Frontal cortex (tissue), 3 donors: ENCODE measurements at regions not wholly inside any gene's neighbourhood (a gene's known extent, or its start where the extent isn't known, plus 50 kb on each side); places are given as distances from the start of the nearest gene placed in this dataset.
"Not testable (repeated sequence)": the region's sequence is repeated elsewhere in the genome, so short reads cannot be mapped to it uniquely, and the experiment has no call there.

Source experiments
- DNase-seq, 2 donors: peaks; one replicate each; pipeline ENCODE4 v3.0.0; 2012; ENCODE audit warnings: low spot score in 2 of 2
- FAIRE-seq: peaks from 2 replicates; lab custom pipeline; 2012; peaks lifted over from hg19 to GRCh38; lab: Jason Lieb, UNC
- donor health status: control.
- donor health status: control.
- donor health status: control.

DNA sequence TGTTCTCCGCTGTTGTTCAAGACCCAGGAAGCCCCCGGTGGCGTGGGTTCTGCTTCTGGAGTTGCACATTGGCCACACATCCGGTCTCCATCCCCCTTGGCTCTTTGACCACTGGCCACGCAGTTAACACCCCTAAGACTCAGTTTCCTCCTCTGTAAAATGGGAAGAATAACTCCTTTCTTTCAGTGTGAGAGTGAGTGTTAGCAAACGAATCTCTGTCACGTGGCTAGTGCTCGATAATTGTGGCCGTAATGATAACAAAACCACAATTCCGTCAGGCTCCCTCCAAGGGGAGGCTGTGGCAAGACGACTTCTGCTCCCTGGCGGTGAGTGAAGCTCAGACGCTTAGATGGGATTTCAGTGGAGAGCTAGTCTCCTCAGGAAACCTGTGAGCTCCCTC lies 315.2 kb upstream of the B3GAT1 start:
- FAIRE-seq, result no peak
- no peak for DNase-seq

DNA sequence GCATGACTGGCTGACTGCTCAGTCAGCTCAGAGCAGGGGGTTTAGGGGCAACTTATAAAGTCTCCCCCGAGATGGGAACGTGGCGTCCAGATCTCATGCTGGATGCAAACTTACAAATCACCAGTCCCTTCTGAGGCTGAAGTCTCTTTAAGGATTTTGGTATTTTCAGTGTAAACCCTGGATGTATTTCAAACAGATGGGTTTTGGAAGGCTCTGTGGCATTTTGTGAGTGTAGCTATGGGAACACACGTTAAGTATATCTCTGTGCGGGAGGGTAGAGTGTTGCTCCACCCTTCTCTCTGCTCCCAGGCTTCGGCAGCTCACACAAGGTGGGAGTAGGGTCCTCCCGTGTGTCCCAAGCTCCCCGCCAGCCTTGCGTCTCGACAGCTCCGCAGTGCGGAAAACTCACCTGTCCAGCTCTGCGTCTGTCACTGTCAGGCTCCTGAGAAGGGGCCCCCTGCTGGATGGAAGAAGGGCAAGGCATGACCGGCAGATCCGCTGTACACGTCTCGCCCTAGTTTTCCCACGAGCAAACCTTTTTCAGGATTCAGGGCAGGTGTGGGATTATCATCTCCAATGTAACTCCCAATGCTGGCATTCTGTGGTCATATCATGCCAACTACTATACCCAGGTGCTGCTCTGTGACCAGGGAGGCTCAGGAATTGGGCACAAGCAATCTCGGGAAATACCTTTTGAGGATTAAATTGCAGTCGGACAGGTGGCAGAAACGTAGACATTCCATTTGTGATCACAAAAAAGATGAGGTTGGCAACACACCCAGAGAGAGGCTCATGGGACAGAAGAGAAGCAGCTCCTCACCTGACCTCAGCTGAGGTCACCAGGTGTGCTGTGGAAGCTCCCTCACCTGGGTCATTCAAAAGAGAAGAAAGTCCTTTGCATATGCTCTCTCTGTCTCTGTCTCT lies 313.9 kb upstream of the B3GAT1 start:
- FAIRE-seq, result no peak
- peak in 1 of 2 donors; percentile 36 for DNase-seq

DNA sequence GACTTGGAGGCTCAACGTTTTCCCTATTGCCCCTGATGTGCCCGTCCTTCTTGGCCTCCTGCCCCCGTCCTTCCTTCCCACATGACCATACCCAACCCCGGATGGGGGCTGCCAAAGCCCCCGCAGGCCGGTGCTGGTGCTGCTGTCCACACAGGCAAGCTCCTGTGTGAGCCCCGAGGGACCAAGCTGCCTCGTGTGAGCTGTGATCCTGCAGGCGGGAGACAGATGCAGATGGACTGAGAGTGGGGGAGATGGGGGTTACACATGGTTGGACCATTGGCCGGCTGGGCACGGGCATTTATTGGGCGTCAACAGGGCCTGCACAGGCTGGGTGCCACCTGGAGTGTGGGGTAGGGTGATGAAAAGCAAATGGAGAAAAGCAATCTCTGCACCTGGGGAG lies 313.2 kb upstream of the B3GAT1 start:
- no peak for FAIRE-seq
- no peak for DNase-seq

DNA sequence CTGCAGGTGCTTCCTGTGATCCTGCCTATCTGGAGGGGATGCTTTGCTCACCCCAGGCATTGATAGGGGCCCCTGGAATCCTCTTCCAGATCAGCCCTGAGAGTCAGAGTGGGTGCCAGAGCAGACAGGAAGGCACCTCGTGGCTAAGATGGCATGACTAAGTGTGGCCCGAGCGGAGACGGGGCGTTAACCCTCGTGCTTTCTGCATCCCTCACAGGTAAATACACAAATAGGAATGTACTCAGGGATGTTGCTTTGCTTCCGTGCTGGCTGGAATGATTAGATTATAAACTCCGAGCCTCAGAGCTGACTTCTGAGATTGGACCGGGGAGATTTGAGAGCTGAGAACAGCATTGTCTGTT lies 312.7 kb upstream of the B3GAT1 start:
- no peak for DNase-seq

DNA sequence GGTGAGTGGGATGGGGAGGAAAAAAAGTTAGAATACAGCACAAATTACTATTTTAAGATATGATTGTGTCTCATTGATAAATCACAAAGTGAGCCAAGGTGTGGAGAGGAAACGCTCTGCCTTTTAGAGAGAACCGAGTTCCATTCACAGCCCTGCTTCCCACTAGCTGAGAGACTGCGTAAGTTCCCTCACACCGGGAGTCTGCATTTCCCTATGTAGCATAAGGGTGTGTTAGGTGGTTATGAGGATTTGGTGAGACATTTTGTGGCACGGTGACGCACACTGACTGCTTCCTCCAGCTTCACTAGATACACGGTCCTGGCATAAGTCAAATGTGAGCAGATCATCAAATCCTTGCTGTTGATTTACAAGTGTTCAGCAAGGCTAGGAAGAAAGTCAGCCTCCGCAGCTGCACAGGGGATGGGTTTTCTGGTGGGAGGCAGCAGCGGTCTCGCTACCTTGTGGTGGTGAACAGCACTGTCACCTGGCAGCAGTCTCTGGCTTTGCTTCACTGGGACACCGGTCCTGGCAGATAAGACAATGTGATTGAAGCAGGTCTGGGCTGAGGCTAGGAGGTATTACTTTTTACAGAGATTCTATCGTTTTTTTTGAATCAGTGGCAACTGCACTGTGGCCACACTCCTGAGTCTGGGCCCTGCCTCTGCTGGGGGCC lies 312.2 kb upstream of the B3GAT1 start:
- no peak for DNase-seq
- no peak for FAIRE-seq

More for the DNA sequence above, 312.7 kb upstream of the B3GAT1 start:
- no peak for FAIRE-seq

DNA sequence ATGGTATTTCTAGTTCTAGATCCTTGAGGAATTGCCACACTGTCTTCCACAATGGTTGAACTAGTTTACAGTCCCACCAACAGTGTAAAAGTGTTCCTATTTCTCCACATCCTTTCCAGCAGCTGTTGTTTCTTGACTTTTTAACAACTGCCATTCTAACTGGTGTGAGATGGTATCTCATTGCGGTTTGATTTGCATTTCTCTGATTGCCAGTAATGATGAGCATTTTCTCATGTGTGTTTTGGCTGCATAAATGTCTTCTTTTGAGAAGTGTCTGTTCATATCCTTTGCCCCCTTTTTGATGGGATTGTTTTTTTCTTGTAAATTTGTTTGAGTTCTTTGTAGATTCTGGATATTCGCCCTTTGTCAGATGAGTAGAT lies 308.6 kb upstream of the B3GAT1 start:
- FAIRE-seq, DNase-seq: not testable (repeated sequence)

DNA sequence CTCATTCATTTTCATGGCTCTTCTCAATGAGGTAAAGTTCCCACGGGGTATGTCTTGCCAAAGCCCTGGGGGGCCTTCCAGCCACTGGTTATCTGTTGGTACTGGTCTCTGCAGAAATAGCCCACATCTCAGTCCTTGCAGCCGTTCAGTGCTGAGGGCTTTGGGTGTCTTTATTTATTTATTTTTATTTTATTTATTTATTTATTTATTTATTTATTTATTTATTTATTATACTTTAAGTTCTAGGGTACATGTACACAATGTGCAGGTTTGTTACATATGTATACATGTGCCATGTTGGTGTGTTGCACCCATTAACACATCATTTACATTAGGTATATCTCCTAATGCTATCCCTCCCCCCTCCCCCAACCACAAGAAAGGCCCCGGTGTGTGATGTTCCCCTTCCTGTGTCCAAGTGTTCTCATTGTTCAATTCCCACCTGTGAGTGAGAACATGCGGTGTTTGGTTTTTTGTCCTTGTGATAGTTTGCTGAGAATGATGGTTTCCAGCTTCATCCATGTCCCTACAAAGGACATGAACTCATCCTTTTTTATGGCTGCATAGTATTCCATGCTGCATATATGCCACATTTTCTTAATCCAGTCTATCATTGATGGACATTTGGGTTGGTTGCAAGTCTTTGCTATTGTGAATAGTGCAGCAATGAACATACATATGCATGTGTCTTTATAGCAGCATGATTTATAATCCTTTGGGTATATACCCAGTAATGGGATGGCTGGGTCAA lies 308.1 kb upstream of the B3GAT1 start:
- FAIRE-seq, DNase-seq: not testable (repeated sequence)

DNA sequence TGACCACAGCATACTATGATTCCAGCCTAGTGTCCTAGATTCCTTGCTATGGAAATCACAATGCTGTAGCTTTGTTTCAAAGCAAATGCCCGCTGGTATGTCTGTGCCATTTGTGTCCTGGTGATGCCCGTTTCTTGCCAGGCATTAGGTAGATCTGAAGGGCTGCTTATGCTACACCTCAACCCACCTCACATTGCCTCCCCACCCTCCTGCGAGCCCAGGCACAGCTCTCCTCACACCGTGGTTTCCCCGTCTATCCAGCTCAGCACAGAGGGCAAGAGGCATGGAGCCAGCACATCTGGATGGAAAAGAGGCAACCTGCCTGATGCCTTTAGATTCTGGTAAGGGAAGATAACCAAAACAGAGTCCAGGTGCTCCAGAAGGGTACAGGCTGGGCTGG lies 307.4 kb upstream of the B3GAT1 start:
- no peak for DNase-seq
- FAIRE-seq, result no peak

DNA sequence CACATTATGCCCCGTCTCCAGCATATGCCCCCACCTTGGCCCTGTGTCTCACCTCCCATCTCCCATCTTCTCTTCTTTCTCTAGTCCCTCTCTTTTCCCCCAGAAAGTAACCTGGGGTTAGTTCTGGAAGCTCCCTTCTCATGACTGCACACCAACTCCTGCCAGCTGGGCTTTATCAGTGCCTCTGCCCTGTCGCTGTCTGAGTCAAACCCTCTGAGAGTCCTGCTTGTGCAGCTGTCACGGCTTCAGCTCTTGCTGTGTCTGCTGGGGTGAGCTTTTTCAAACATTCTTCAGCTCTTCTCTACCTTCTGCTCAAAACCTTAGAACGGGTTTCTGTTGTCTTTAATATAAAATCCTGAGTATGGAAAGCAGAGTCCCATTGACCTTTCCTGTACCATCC lies 304.5 kb upstream of the B3GAT1 start:
- DNase-seq, result no peak
- no peak for FAIRE-seq

DNA sequence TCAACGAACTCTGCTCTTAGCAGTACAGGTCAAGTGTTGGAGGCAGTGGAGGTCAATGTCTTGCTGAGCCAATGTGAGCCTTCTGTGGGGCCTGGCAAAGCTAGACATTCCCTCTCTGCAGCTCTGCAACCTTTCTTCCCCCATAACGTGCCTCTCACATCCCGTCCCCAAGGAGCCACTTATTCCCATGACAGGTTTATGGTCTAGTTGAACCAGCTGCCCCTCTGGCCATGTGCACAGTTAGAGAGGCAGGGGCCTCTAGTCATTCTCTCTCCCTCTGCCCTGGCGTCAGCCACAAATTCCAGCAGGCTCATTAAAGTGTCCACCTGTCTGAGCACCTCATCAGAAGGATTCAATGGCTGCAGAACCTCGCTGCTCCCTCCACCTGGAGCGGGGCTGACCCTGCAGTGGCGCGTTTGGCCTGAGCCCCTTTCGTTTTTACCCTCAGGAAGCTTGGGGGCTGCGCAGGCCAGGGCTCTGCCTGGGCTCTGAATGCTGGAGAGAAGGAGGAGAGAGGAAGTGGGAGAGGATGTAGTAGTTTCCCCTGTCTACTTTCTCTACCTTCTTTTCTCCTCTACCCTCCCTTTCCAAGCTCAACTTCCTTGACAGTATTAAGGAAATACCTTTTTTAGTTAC lies 302.1 kb upstream of the B3GAT1 start:
- FAIRE-seq (no peak), DNase-seq (no peak)

DNA sequence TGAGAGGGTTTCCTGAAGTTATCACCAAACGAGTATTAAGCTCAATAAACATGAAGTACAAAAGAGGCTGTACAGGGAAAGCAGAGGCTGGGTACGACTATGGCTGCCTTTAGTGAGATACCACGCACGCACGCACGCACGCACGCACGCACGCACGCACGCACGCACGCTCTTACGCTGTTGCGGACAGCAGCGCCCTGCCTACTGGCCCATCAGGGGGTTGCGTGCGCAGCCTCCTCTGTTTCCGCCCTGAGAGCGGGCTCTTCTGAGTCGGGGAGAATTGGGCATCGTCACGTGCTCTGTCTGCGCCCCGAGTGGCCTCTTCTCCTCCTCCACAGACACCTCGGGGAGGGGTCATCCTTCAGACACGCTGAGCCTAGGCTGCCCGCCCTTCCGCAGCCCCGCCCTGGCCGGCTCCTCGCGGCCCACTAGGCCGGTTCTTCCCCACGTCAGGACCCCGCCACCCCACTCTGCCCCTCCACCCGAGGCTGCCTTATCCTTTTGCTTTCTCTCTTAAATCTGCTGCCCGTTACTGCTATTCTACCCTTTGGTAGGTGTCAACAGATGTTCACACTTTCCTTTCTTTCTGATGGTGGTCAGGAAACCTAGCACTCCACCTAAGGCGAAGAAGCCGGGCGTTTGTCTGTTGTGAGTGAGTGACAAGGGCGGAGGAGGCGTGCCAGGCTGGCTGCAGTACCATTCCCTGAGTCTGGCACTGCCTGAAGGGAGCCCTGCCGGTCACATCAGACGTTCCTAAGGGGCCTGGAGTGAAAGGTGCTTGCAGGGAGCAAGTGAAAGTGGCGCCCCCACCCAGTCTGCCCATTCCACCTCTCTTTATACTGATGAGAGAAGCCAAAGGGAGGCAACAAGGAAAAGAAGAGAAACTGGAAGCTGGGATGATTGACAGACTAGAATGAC lies 300.4 kb upstream of the B3GAT1 start:
- no peak for FAIRE-seq

DNA sequence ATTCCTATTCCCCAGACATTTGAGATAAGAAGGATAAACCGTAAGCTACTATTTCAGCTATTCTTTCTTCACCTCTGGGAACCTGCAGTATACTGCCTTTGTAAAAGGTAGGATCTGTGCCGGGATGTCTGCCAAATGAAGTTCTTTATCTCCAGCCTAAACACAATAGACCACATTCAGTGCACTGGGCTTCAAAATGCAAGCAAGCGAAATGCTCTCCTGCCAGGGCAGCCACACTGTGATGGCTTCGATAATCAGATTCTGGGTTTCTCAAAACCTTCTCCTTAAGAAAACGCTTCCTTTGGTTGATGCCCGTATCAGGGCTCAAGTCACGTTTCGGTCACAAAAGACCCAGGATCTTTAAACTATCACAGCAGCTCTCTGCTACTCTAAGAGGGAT lies 299.5 kb upstream of the B3GAT1 start:
- no peak for FAIRE-seq
- no peak for DNase-seq

More for the DNA sequence above, 300.4 kb upstream of the B3GAT1 start:
- no peak for DNase-seq

DNA sequence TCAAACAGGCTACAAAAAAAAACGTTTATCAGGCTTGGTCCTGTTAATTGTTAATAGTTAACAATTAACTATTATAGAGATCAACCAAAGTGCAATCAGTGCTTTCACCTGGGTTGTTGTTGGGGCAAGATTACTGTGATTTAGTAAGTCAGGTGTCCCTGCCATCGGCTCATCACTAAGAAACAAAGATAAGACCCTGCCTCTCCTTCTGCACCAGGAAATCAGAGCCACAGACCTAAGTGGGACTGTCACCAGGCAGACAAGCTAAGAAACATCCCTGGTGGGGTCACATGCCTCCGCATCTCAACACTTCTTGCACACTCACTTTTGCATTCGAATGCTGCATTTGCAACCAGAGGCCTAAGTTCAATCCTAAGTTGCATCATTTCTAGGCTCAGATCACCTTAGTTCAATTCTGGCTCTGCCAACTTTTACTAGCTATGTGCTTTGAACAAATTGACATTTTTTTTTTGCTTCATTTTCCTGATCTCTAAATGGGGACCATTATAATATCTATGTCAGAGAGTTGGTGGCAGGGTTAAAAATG lies 298.9 kb upstream of the B3GAT1 start:
- no peak for FAIRE-seq
- no peak for DNase-seq

DNA sequence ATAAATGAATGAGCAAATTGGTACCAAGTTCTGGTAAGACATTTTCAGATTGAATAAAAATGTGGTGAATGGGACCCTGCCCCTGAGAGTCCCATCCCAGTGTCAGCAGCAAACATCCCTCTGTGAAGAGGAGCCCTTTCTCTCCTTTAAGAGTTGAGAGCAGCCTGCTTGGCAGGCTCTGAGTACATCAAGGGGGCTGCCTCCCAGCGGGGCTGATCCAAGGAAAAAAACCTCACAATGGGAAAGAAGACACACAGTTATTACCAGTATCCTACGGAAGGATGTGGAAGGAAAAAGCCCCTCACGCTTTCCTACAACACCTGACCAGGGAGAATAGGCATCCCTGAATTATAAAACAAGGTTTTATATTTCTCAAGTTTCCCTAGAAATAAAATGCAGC lies 293.8 kb upstream of the B3GAT1 start:
- no peak for FAIRE-seq
- no peak for DNase-seq

DNA sequence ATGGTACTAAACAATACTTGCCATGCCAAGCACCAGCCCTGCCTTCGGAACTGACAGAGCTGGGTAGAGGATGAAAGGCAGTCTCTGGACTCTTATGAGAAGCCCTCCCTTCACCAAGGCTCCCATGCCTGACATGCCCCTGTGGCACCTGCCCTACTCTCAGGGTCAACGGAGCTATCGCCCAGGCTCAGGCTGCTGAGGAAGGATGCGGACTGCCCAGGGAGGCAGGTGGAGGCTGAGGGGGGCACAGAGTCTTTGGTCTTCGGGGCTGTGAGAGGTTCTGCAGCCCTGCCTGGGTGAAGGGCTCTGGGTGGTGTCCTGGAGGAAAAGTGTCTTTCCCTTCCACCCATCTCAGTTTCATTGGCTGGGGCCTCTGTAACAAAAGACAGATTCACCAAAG lies 290.8 kb upstream of the B3GAT1 start:
- FAIRE-seq (no peak), DNase-seq (no peak)

DNA sequence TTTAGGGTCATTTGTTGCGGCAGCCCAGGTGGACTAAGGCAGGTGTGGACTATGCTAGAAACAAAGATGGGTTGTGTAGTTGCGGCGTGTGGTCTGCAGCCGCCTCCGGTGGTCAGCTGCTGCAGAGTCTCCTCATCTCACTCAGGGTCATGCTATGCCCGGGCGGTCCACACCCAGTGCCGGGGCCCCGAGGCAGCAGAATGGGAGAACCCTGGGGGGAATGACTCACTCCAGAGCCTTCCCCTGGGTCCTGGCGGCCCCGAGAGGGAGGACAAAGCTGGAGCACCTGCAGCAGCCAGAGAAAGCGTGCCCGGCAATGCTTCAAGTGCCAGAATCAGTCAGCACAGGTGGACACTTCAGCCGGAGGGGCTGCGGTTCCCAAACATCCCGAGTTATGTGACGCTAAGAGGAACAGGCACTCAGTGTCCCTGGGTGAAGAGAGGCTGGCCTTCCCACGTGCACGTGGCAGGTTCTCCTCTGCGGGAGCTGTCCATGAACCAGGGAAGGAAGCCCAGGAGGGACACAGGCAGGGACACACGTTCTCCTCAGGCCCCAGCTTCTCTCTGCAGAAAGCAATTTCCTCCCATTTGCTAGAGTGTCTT lies 289.6 kb upstream of the B3GAT1 start:
- DNase-seq, result no peak
- no peak for FAIRE-seq

DNA sequence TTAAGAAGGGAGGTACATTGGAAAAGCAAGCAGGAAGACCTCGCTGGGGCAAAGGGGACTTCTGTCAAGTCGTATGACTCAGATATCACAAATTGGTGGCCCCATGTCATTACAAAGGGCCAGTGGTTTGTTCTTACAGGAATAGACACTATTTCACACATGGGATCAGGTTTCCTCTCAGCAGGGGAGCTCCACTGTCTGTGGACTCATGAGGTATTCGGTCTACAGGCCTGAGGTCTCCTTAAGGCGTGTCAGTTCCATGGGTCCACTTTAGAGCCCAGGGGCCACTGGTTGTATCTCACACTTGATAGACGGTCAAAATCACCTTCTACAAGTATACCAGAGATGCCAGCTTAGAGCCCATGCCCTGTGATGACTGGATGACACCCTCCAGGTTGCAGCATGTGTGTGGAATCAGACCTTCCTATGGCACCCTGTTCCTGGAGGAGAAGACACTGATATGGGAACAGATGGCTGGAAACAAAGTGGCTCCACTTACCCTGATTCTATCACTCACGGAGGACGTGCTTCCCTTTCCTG lies 288.1 kb upstream of the B3GAT1 start:
- DNase-seq (no peak), FAIRE-seq (no peak)

DNA sequence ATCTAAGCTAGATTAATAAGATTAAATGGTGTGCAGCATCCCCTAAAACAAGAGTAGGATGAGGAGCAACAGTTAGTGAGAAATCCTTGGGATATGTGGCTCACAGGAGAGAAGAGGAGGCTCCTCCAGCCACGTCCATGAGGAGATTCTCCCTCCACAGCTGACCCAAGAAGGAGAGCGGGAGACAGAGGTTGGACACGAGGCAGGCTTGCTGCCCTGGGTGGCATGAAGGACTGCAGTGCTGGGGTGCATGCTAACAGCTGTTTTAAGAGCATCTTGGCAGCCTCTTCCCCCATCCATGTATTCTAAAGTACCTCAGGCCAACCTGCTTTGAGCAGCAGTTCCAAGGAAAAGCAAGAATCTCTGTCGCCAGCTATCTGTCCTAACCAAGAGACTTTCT lies 284.4 kb upstream of the B3GAT1 start:
- DNase-seq (no peak), FAIRE-seq (no peak)
